ENCODE measurements at regions not wholly inside any gene's neighbourhood (a gene's known extent, or its start where the extent isn't known, plus 50 kb on each side); places are given as distances from the start of the nearest gene placed in this dataset.

GRCh38 chr2:160630801-160631590 lies 137.4 kb upstream of the RBMS1 start:
- Histone ChIP-seq H3K9me3 (no peaks in the 10 kb centered on the region), H3K4me1 (peaks cover 7% of the 10 kb centered on the region; the same call in 1 of the 2 replicates), H3K4me3 (ENCODE audit: low read depth, low read length) (no peak overlapping the region), H3K36me3 (no peaks in the 10 kb centered on the region), H3K27me3 (no peaks in the 10 kb centered on the region)
- no peak for TF ChIP-seq CTCF (IDR thresholded peaks at IDR 0.05; ENCODE audit: low read depth, low read length)
- DNase-seq, result no peak

- Histone ChIP-seq H3K36me3 (no peaks in the 10 kb centered on the region), H3K9me3 (no peaks in the 10 kb centered on the region), H3K4me1 (peaks cover 7% of the 10 kb centered on the region; the same call in 1 of the 2 replicates), H3K4me3 (ENCODE audit: low read depth, low read length) (no peak overlapping the region), H3K27me3 (no peaks in the 10 kb centered on the region)
- DNase-seq, result no peak
- TF ChIP-seq CTCF (IDR thresholded peaks at IDR 0.05; ENCODE audit: low read depth, low read length), result no peak
Observed at GRCh38 chr2:160632084-160632975, 138.7 kb upstream of the RBMS1 start.

GRCh38 chr2:160634436-160634835 lies 140.8 kb upstream of the RBMS1 start:
- Histone ChIP-seq H3K27me3 (no peaks in the 10 kb centered on the region), H3K4me1 (peaks cover 7% of the 10 kb centered on the region; the same call in 1 of the 2 replicates), H3K36me3 (no peaks in the 10 kb centered on the region), H3K9me3 (no peaks in the 10 kb centered on the region), H3K4me3 (ENCODE audit: low read depth, low read length) (no peak overlapping the region)
- no peak for TF ChIP-seq CTCF (IDR thresholded peaks at IDR 0.05; ENCODE audit: low read depth, low read length)
- DNase-seq, result no peak

GRCh38 chr2:160635488-160635887 lies 141.9 kb upstream of the RBMS1 start:
- no peak overlapping the region for H3K4me3 ChIP-seq (ENCODE audit: low read depth, low read length)
- no peak for TF ChIP-seq CTCF (IDR thresholded peaks at IDR 0.05; ENCODE audit: low read depth, low read length)
- H3K9me3 ChIP-seq, result no peaks in the 10 kb centered on the region
- no peaks in the 10 kb centered on the region for H3K36me3 ChIP-seq
- no peak for DNase-seq
- H3K27me3 ChIP-seq, result no peaks in the 10 kb centered on the region
- peaks cover 7% of the 10 kb centered on the region; the same call in 1 of the 2 replicates for H3K4me1 ChIP-seq

GRCh38 chr2:160639472-160639871 lies 145.9 kb upstream of the RBMS1 start:
- Histone ChIP-seq H3K4me1 (no peaks in the 10 kb centered on the region), H3K36me3 (no peaks in the 10 kb centered on the region), H3K9me3 (no peaks in the 10 kb centered on the region), H3K4me3 (ENCODE audit: low read depth, low read length) (no peak overlapping the region), H3K27me3 (no peaks in the 10 kb centered on the region)
- DNase-seq, result no peak
- TF ChIP-seq CTCF (IDR thresholded peaks at IDR 0.05; ENCODE audit: low read depth, low read length), result no peak

Measured in BE2C (cell line).